ENCODE measurements at regions not wholly inside any gene's neighbourhood (a gene's known extent, or its start where the extent isn't known, plus 50 kb on each side); places are given as distances from the start of the nearest gene placed in this dataset.

DNA sequence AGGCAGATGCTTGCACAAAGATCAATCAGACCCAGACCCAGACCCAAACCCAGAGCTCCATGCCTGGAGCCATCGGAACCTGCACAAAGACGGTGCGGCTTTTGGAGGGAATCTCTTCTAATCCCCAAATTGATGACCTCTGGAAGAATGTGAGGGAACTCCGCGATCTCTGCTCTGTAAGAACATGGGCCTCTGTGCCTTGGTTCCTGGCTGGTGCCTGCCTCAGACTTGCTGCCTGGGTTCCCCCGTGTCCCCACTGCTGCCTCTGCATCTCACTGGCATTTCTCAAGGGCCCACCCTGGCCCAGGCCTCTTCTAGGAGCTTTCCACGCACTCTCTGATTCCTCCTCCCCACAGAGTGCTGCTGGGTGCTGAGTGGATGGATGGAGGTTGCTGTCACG, 1044.4 kb downstream of the TBC1D22A start:
- no peaks in the 10 kb centered on the region for H3K27me3 ChIP-seq
- TF ChIP-seq EP300 (IDR thresholded peaks at IDR 0.05) (no peak), POLR2A (IDR thresholded peaks at IDR 0.05) (no peak)
- TF ChIP-seq, protein P1, sequence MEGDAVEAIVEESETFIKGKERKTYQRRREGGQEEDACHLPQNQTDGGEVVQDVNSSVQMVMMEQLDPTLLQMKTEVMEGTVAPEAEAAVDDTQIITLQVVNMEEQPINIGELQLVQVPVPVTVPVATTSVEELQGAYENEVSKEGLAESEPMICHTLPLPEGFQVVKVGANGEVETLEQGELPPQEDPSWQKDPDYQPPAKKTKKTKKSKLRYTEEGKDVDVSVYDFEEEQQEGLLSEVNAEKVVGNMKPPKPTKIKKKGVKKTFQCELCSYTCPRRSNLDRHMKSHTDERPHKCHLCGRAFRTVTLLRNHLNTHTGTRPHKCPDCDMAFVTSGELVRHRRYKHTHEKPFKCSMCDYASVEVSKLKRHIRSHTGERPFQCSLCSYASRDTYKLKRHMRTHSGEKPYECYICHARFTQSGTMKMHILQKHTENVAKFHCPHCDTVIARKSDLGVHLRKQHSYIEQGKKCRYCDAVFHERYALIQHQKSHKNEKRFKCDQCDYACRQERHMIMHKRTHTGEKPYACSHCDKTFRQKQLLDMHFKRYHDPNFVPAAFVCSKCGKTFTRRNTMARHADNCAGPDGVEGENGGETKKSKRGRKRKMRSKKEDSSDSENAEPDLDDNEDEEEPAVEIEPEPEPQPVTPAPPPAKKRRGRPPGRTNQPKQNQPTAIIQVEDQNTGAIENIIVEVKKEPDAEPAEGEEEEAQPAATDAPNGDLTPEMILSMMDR (IDR thresholded peaks at IDR 0.05) = no peak
- WGBS, 2 donors = 84 to 87% methylated on average over 8 of the region's 8 CpGs
- H3K4me1 ChIP-seq = no peaks in the 10 kb centered on the region
- peaks cover 0 to 28% (median 0%) of the 10 kb centered on the region in 4 donors for H3K9me3 ChIP-seq
- H3K4me3 ChIP-seq = no peak overlapping the region
- H3K36me3 ChIP-seq = no peaks in the 10 kb centered on the region
- H3K27ac ChIP-seq = no peak overlapping the region
- DNase-seq (ENCODE audit: low spot score in 2 of 2) = no peak

DNA sequence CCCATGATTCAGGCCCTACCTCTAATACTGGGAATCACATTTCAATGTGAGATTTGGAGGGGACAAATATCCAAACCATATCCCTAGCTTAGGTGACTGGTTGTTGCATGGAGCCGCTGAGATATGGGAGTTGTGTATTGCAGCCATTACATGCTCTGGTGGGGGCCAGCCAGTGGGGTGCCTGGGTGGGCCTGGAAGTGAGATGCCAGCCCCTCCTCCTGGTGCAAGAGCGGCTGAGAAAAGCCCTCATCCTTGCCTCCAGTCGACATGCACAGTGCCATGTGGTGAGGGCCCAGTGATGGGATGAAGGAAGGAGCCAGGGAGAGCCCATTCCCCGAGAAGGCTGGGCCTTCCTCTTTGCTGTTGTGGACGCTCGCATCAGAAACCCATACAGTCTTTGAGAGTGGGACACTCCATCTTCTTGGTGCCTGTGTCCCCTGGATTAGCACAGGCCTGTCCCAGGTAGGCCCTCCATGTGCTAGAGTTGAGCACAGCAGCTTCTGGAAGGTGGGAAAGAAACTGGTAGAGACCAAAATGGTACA, 1043.0 kb downstream of the TBC1D22A start:
- Histone ChIP-seq H3K27ac (no peak overlapping the region), H3K4me3 (no peak overlapping the region), H3K36me3 (no peaks in the 10 kb centered on the region), H3K9me3 (peaks cover 0 to 28% (median 0%) of the 10 kb centered on the region in 4 donors), H3K27me3 (no peaks in the 10 kb centered on the region), H3K4me1 (no peaks in the 10 kb centered on the region)
- TF ChIP-seq, protein P1 (IDR thresholded peaks at IDR 0.05) = no peak
- TF ChIP-seq POLR2A (IDR thresholded peaks at IDR 0.05) = no peak
- TF ChIP-seq EP300 (IDR thresholded peaks at IDR 0.05) = no peak
- WGBS, 2 donors = 90 to 97% methylated on average over 6 of the region's 6 CpGs
- no peak for DNase-seq (ENCODE audit: low spot score in 2 of 2)

DNA sequence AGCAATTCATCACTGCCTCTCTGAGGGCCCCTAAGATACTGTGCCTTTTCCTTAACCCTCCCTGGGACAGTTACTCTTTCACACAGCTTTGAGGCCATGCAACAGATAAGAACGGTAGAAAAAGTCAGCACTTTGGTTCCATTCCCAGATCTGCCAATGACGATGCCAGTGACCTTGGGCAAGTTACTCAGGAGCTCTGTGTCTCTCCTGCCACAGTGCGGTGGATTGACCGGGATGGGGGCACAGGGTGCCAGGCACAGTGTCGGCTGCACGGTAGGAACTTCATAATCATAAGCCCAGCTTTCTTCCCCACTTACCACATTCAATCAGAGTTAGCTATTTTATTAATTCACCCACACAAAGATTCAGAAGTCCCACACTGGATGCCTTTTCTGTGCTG, 1041.8 kb downstream of the TBC1D22A start:
- WGBS, 2 donors = 80 to 93% methylated on average over 6 of the region's 6 CpGs
- DNase-seq (ENCODE audit: low spot score in 2 of 2) = no peak

DNA sequence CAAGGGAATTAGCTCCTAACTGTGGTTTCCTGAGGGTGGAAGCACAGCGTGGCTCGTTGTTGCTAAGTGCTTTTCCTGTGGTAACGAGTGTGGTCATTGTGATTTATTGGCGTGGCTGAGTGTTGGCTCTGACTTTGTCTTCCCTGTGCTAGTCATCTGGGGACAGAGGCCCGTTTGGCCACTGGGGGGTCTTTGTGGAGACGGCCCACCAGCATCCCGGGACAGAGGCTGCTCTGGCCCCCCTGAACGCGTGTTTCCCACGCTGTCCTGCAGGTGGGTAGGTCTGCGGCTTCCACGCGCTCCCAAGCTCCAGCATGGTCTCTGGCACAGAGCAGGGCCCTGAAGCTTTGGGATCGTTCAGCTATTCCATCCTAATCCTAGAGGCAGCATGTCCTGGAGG, 1040.0 kb downstream of the TBC1D22A start:
- H3K36me3 ChIP-seq = no peaks in the 10 kb centered on the region
- 47 to 51% methylated on average over 10 to 14 of the region's 14 CpGs for WGBS, 2 donors
- H3K9me3 ChIP-seq = peaks cover 0 to 20% (median 0%) of the 10 kb centered on the region in 4 donors
- H3K27ac ChIP-seq = no peak overlapping the region
- TF ChIP-seq EP300 (IDR thresholded peaks at IDR 0.05) = no peak
- TF ChIP-seq, protein P1 (IDR thresholded peaks at IDR 0.05) = no peak
- TF ChIP-seq POLR2A (IDR thresholded peaks at IDR 0.05) = no peak
- no peak overlapping the region for H3K4me3 ChIP-seq
- H3K27me3 ChIP-seq = no peaks in the 10 kb centered on the region
- DNase-seq (ENCODE audit: low spot score in 2 of 2) = no peak
- H3K4me1 ChIP-seq = no peaks in the 10 kb centered on the region

More for the DNA sequence above, 1041.8 kb downstream of the TBC1D22A start:
- Histone ChIP-seq H3K4me1 (no peaks in the 10 kb centered on the region), H3K27ac (no peak overlapping the region), H3K36me3 (no peaks in the 10 kb centered on the region), H3K27me3 (no peaks in the 10 kb centered on the region), H3K4me3 (no peak overlapping the region), H3K9me3 (peaks cover 0 to 32% (median 0%) of the 10 kb centered on the region in 4 donors)
- TF ChIP-seq, protein P1 (IDR thresholded peaks at IDR 0.05) = no peak
- TF ChIP-seq POLR2A (IDR thresholded peaks at IDR 0.05) = no peak
- TF ChIP-seq EP300 (IDR thresholded peaks at IDR 0.05) = no peak

DNA sequence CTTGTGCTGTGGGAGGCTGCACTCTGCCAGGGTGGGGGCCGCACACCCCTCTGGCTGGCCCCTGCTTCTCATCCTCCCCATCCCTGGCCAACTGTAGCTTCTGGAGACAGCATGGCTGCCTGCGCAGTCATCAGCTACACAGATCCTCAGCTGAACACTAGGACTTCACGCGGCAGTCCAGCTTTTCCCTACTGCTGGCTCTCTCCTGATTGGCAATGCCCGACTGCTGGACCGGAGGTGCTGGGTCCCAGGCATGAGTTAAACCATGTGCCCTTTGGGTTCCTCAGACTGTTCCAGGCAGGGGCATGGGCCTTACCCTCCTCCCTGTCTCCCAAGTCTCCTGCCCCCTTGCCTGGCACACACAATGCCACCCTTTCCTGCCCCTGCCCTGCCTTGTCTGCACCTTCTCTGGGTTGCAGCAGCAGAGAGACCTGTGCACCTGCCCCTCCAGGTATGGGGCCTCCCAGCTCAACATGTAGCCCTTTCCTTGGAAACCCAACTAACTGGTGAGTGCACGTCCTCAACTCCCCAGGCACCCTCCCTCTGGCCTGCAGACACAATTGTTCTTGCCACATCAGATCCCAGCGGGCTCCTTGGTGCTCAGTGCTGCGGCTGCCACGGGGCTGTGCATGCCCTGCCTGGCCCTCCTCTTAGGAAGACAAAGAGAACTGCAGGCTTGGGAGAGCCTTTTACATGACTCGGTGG, 1039.2 kb downstream of the TBC1D22A start:
- 71 to 72% methylated on average over 11 of the region's 11 CpGs for WGBS, 2 donors
- H3K4me1 ChIP-seq = no peaks in the 10 kb centered on the region
- no peaks in the 10 kb centered on the region for H3K36me3 ChIP-seq
- TF ChIP-seq EP300 (IDR thresholded peaks at IDR 0.05) = no peak
- TF ChIP-seq, protein P1 (IDR thresholded peaks at IDR 0.05) = no peak
- TF ChIP-seq POLR2A (IDR thresholded peaks at IDR 0.05) = no peak
- no peak overlapping the region for H3K4me3 ChIP-seq
- H3K9me3 ChIP-seq = peaks cover 0 to 20% (median 0%) of the 10 kb centered on the region in 4 donors
- DNase-seq (ENCODE audit: low spot score in 2 of 2) = no peak
- no peaks in the 10 kb centered on the region for H3K27me3 ChIP-seq
- no peak overlapping the region for H3K27ac ChIP-seq

Measured in tibial nerve (tissue), 4 donors.